DMS53 treated with DMSO at 0.1 percent for 48 hours (cell line): ENCODE measurements at regions not wholly inside any gene's neighbourhood (a gene's known extent, or its start where the extent isn't known, plus 50 kb on each side); places are given as distances from the start of the nearest gene placed in this dataset.
"Not testable (repeated sequence)": the region's sequence is repeated elsewhere in the genome, so short reads cannot be mapped to it uniquely, and the experiment has no call there.

Experiments used
- DNase-seq: peaks from one replicate; lab custom pipeline; 2025; ENCODE audit not compliant: unreplicated experiment; lab: John Stamatoyannopoulos, UW

GRCh38 chr7:16098058-16098457 is 323.3 kb downstream of the CRPPA start:
- no peak for DNase-seq

DNA sequence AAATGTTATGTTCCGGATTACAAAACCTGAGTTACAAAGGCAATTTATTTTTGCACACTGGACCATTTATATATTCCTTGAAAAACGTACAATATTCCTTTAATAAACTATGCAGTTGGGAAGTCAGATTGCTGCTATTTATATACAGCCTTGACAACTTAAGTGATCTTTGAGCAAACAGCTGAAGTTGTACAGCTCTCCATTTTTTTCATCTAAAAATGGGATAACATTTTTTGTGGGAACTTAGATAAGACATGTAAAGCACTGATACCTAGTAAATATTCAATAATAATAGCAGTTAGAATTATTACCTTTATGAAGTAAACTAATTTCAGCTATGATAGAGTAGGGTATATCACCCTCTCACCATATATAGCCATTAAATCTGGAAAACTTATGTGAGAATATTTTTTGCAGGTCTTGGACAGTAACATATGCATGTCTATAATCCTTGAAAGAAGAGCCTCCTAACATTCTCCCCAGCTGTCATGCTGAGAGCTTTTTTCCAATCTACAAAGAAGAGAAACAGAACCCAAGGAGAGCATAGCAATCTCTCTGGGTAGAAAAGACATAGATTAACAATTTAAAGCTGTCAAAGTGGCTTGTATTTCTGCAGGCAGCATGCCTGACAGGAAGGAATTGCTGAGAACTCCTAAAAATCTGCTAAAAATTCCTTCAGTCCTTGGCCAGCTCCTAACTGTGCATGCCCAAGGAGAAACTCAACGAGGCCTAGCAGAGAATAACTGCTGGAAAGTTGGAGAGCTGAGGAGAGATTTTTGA is 326.0 kb downstream of the CRPPA start:
- no peak for DNase-seq

DNA sequence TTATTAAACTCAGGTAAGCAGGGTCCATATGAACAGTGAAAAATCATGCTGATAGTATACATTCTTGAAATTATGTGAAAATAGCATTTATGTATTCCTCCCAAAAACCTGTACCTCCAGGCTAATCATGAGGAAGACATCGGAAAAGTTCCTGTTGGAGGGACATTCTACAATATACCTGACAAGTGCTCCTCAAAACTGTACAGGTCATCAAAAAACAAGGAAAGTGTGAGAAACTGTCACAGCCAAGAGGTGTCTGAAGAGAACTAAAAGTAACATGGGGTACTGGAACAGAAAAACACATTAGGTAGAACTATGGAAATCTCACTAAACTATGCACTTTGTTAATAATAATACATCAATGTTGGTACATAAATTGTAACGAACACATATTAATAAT is 326.7 kb downstream of the CRPPA start:
- no peak for DNase-seq

DNA sequence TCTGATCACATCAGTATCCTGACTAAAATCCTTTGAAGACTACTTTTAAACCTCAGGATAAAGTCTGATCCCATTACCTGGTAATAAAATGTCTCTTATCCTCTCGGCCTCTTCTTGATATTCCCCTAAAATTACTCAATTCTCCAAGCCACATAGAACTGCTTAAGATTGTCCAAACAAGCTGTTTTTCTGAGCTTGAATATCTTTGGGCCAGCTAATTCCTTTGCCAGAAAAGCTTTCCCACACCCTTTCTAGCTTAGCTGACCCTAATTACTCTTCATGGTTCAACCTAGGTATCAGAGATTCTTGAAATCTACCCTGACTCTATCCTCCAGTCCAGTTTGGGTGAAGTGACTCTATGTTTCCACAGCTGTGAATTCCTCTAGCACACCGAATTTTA is 328.6 kb downstream of the CRPPA start:
- no peak for DNase-seq

DNA sequence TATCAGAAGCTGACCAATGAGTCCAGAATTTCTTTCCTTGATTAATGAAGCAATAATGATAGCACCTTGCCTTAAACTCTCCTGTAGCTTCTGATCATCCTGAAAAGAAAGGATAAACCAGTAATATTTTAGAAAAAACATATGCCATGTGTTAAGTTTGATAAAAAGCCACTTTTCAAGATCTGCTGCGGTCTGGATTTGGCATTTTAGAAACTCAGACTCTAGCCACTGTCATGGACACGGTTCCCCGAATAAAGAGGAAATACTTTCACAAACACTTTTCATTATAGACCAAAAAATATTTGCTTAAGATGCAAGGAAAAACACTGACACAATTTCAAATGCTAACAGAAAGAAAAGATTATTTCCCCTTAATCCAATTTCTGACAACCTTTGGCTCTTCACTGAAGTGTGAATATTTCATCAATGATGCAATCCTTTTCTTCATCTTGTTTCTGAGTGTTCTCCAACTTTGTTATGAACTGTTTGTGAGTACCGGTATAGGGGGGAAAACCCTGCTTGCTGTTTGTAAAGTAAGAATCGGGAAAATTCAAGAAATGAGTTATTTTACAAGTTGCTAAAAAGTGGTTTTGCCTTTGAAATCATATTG is 329.5 kb downstream of the CRPPA start:
- DNase-seq: no peak

DNA sequence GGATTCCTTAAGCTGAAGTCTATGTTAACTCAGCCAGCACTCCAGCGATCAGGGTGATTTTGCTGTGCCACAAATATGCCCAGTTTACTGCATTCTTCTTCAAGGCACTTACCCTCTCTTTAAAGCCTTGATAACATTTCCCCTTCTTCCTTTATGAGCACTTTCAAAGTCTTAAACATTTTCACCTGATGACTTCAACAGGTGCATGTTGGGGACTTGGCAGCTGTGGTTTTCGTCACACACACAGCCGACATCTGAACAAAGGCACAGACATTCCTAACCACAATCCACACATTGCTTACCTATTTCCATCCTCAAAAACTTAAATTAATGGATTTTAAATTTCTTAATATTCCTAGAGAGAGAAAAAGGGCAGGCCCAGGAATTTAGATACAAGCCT is 331.5 kb downstream of the CRPPA start:
- DNase-seq: no peak

DNA sequence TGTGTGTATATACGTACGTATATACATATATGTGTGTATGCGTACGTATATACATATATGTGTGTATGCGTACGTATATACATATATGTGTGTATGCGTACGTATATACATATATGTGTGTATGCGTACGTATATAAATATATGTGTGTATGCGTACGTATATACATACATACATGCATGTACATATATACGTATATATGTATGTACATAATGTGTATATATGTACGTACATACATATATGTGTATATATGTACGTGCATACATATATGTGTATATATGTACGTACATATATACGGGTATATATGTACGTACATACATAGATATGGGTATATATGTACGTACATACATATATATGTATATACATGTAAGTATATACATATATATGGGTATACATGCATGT is 332.1 kb downstream of the CRPPA start:
- DNase-seq: no peak

GRCh38 chr7:16086743-16087142 is 334.6 kb downstream of the CRPPA start:
- DNase-seq: no peak

GRCh38 chr7:16085780-16086179 is 335.6 kb downstream of the CRPPA start:
- not testable (repeated sequence) for DNase-seq

- no peak for DNase-seq
Measured at GRCh38 chr7:16084875-16085274, 336.5 kb downstream of the CRPPA start.

GRCh38 chr7:16084370-16084769 is 337.0 kb downstream of the CRPPA start:
- no peak for DNase-seq

DNA sequence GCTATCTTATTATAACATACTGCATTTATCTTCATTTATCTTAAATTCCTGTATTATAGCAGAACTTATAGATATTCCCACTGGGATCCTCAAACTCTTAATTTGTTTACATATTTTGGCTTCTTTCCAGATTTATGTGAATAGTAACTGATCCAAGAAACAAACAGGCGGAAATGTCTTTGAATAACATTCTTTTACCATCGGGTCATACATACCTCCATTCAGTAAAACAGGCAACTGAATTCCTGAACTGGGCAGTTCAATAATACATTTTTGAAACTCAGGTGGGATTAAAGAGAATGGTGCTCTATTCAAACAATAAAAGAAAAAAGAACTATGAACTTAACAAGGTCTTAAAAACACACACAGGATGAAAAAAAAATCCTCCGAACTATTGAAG is 337.4 kb downstream of the CRPPA start:
- no peak for DNase-seq

DNA sequence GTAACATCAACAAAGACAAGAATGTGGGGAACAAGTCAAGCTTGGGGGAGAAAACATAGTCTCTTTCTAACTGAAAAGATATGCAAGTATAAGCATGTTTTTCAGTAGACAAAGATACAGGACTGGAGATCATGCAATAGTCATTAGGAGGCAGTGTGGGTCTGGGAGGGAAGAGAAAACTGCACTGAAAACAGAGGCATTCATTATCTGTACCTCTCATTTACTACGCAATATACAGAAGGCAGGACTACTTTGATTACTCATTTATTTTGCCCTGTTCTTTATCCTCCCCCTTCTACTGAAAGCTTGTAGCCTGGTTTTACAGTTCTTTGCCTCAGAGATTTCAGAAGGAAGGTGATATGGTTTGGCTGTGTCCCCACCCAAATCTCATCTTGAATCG is 341.2 kb downstream of the CRPPA start:
- DNase-seq: no peak

DNA sequence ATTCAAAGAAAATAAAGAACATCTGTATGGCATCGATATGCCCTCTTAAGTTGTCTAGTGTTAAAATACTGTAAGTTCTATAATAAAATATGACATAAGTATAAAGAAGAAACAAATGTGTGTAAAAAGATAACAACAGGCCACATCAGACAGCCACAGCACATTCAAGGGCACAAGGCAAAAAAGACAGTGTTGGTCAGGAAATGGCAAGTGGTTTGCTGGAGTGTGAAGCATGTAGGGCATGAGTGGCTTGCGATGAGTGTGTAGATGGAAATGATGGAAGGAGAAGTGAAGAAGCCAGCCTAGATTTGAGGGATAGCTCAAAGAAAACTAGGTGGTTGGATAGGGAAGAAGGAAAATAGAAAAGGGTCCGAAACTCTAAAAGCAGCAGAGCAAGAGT is 341.6 kb downstream of the CRPPA start:
- DNase-seq: no peak

DNA sequence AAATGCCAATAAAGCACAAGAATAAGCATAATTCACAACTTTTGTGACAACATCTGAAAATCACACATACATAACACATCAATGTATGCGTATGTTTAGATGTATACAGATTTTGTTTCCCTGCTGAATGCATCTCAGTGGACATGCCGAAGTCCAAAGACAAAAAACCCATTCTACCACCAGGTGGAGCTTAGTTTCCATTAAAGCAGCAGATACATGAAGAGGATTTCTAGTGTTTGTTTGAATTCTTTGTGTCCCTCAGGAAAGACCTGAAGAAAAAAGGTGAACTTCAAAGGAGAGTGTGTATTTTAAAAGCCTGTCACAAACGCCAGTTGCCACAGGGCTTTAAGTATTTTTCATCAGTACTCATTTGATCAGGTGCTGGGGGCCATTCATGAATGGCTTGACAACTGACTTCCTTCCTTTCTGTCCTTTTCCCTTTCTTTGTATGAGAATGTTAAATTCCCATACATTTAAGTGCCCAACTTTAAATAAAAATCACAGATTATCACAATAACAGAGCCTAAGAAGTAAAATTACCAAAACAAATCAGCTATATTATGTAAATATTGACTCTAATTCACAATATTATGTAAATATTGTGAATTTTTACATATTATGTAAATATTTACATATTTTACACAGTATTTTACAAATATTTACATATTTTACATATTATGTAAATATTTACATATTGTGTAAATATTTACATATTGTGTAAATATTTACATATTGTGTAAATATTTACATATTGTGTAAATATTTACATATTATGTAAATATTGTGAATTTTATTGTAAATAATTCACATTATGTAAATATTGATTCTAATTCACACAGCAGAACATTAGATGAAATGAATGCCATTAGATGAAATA is 343.0 kb downstream of the CRPPA start:
- DNase-seq: peak; percentile 90

GRCh38 chr7:16071246-16071857 is 350.0 kb downstream of the CRPPA start:
- DNase-seq: peak; percentile 82

GRCh38 chr7:16070806-16071205 is 350.5 kb downstream of the CRPPA start:
- no peak for DNase-seq

GRCh38 chr7:16069998-16070397 is 351.3 kb downstream of the CRPPA start:
- no peak for DNase-seq

- no peak for DNase-seq
Measured at GRCh38 chr7:16068183-16068582, 353.2 kb downstream of the CRPPA start.

GRCh38 chr7:16067711-16068110 is 353.6 kb downstream of the CRPPA start:
- DNase-seq: no peak

- DNase-seq: no peak
Measured at GRCh38 chr7:16066805-16067459, 354.4 kb downstream of the CRPPA start.
